HT-29 (cell line): ENCODE measurements at regions not wholly inside any gene's neighbourhood (a gene's known extent, or its start where the extent isn't known, plus 50 kb on each side); places are given as distances from the start of the nearest gene placed in this dataset.

Experiments used
- DNase-seq: peaks from one replicate; pipeline ENCODE4 v3.0.0-alpha.2; 2015; ENCODE audit warnings: low spot score

DNA sequence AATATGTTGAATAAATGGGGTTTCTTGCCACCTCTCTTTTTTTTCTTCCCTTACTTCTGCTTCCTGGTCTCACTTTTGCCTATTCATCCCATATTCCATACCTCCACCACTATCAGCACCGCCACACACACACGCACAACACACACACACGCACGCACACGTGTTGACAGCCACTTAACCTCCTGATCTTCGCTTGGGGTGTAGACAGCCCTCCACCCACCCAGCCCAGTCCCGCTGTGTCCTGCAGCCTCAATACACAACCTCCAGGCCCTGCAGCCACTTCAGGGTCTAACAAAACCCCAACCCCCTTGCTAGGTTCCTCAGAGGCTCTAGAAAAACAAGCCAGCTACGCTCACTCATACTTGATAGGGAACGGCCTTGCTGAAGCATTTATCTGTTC, 72.3 kb downstream of the LINC00237 start:
- DNase-seq: no peak

- DNase-seq: no peak
These were observed 74.5 kb downstream of the LINC00237 start for GRCh38 chr20:21031666-21032065.

DNA sequence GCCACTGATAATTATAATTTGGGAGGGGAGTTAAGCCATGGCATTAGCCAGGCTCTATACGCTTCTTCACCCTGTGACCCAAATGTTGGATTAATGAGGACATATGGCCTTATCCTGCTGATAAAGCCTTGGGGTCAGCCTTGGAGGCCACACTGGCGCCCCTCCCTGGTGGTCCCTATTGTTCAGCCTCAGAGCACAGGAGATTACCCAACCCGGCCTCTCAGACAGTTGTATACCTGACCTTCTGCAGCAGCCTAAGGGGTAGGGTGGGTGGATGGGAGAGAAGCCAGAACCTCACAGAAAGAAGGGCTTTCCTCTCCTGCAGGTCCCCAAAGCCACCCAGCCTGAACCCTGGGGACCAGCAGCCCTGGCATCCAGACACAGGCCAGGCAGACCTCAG, 76.8 kb downstream of the LINC00237 start:
- DNase-seq: no peak

- DNase-seq: no peak
These were observed 77.2 kb downstream of the LINC00237 start for GRCh38 chr20:21028921-21029320.

DNA sequence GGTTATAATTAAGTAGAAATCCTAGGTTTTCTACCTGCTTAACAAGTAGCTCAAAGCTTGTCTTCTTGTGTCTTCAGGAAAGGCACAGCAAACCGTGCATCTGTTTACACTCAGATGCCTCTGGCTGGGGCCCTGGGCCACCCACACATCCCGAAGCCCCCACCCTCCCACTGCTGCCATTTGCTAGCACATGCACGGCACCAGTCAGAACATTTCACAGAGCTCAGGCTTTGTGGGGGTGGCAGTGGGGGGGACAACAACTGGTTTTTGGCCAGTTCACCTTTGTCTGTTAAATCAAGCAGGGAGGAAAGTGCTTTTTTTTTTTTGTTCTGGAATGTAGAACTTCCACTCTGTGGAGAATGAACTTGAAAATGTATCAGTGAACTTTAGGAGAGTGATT, 77.7 kb downstream of the LINC00237 start:
- no peak for DNase-seq

- DNase-seq: peak; percentile 82
These were observed 78.6 kb downstream of the LINC00237 start for GRCh38 chr20:21027569-21027968.

- DNase-seq: peak; percentile 53
These were observed 79.2 kb downstream of the LINC00237 start for GRCh38 chr20:21026951-21027350.

DNA sequence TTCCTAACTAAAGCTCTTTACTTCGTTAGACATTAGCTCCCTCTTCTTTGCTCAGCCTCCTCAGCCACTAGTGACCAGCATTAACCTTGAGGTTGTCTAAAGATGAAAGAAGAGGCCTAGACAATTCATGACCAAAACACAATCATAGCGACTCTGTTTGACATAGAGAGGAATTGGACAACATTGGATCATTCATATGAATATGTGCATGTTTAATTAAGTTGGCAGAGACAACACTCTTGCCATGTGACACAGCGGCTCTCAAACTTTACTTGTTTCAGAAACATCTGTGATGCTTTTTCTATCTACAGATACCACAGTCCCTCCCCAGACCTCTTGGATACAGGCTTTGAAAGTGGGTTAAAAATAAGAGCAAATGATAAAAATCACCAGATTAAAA, 81.7 kb downstream of the LINC00237 start:
- no peak for DNase-seq

- DNase-seq: no peak
These were observed 83.2 kb downstream of the LINC00237 start for GRCh38 chr20:21022925-21023324.

DNA sequence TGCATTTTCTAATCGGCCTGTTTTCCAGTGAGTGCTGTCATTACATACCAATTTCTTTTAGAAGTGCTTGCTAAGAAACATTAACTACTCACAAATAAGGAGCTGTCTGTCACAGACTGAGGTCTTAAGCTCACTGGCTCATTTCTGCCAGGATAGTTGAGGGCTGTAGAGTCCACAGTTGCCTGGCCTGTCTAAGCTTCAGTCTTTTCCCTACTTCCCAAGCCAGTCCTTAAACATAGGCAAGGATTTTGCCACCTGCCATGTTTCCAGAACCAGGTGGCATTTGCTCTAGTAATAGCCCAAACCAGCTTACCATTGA, 84.7 kb downstream of the LINC00237 start:
- DNase-seq: no peak

DNA sequence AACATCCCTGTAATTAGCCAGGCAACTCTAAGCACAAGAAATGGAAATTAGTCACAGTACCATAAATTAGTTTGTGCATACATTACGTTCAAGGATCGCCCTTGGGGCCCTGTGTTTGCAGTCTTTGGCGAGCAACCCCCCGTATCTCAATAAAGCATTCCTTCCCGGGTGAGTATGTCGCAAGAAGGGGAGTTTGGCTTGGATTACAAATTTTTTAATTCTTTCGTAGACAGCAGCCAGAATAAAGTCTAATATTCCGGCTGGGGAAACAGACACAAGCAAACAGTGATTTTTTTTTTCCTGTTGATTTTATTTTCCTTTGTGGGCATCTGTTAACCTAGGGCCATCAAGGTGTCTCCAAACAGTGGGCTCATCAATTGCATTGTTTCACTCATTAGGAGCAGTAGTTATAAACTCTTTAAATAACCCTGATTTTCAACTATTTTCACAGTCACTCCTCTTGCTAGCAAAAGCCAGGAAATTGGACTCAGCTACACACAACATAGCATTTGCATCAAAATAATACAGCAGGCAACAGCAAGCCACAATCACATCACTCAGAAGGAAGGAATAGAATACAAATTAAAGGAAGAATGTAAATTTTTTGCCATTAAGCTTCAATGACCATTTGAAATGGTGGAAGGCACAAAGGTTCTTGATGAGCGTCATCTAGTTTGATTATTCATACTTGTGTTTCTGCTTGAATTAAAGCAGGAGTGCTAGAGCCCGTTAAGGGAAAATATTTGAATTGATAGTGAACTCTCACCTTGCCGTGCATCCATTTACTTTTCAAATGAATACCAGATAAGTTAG, 85.3 kb downstream of the LINC00237 start:
- DNase-seq: no peak

DNA sequence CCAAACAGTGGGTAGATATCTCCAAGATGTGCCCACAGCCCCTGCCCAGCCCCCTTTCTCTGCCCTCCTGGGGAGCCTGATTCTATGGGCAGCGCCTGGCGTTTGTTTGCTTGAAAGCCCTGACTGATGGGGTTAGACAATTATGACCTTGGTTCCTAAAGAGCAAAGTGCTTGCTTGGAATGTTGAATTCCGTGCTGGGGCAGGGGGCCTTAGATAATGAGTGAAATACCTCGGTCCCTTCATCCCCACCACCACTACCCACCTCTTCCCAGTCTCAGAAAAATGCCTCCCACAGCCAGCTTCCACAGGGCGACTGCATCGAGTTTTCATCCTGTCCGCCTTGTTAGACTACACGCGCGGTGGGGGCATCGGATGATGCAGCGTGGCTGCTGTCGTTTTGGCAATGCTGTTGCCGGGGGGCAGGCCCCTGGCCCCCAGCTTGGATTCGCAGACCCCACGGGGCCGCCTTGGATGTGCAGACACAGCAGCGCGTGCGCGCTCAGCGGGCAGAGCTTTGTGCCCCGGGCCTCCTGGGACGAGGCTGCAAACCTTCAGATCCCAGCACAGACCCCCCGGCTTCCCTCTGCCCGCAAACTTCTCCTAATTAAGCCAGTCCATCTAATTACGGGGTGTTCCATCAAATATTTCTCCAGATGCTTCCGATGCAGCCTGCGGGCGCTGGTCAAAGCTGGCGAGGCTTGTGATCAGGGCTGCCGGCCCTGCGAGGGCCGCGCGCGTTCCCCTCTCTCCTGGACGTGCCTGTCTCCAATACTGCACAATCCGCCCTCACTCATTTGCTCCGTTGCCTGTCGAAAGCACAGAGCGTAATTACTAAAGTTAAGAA, 86.1 kb downstream of the LINC00237 start:
- DNase-seq: no peak

- DNase-seq: no peak
These were observed 86.7 kb downstream of the LINC00237 start for GRCh38 chr20:21019468-21019813.

DNA sequence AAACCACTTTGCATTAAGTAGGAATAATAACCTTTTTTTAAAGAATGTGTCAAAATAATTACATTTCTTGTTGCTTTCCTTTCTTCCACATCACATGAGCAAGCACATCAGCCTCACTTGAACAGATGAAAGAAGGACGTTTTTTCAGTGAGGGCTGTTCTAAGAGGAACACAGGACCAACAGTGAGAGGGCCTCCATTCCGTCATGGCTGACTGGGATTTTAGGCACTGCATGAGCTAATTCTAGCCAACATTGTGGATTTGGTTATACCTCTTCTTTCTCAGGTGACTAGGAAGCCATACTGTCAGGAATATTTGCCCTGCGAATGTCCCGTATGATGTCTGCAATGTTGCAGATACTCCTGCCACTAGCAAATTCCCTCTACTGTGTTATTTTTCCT, 87.6 kb downstream of the LINC00237 start:
- DNase-seq: no peak

- DNase-seq: no peak
These were observed 88.6 kb downstream of the LINC00237 start for GRCh38 chr20:21017528-21018085.

GRCh38 chr20:21016751-21017150, 89.4 kb downstream of the LINC00237 start:
- no peak for DNase-seq

- no peak for DNase-seq
These were observed 91.6 kb downstream of the LINC00237 start for GRCh38 chr20:21014528-21014927.

GRCh38 chr20:21008951-21009350, 97.2 kb downstream of the LINC00237 start:
- no peak for DNase-seq

DNA sequence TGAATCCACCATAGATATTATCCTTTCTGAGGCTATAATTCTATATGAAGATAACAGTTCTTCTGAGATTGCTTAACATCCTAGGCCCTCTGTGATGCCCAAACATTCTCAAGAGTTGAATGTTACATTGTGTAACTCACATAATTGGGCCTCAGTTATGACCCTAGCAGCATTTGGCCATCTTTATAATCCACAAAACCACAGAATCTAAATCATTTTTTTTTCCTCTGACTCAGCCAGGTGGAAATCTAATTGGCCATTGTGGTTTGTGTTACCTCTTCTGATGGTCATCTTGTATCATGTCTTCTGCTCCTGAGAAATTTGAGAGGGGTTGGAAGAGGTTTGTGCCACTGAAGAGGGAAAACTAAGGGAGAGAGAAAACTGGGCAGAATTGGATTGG, 99.5 kb downstream of the LINC00237 start:
- no peak for DNase-seq

- DNase-seq: no peak
These were observed 101.6 kb downstream of the LINC00237 start for GRCh38 chr20:21004386-21005076.

- no peak for DNase-seq
These were observed 102.3 kb downstream of the LINC00237 start for GRCh38 chr20:21003902-21004301.

DNA sequence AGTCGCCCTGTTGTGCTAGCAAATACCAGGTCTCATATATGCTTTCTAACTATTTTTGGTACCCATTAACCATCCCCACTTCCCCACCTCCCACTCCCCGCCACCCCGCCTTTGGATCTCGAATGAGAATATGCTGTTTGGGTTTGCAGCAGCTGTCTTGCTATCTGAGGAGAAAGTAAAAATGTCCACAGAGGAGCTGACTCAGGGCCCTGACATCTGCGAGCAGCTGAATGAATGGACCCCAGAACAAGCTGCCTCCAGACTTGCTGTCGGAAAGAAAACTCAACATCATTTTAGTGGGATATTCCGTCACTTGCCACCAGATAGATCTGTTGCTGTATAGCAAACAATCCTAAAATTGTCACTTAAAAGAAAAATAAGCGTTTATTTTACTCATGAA, 103.7 kb downstream of the LINC00237 start:
- DNase-seq: no peak
